NCI-H1694 (cell line): ENCODE measurements at regions not wholly inside any gene's neighbourhood (a gene's known extent, or its start where the extent isn't known, plus 50 kb on each side); places are given as distances from the start of the nearest gene placed in this dataset.
"Not testable (repeated sequence)": the region's sequence is repeated elsewhere in the genome, so short reads cannot be mapped to it uniquely, and the experiment has no call there.

Experiments used
- DNase-seq: peaks from one replicate; lab custom pipeline; 2025; lab: John Stamatoyannopoulos, UW

DNA sequence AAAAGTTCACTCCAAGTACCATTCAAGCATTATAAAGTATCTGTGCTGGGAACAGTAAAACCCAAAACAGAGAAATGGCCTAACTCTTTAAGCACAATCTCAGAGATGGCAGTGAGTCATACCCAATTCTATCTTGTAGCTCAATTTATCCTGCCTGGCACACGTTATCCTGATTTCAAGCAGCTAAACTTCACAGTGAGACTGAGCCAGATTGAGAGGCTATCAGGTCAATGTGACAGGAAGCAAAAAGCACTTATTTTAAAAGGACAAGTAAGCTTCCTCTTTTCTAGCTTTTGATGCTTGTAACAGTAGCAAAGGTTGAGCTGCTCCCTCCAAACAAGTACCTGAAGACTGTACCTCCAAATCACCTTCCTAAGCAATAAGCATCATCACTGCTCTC, 324.9 kb downstream of the NAF1 start:
- DNase-seq, result no peak

DNA sequence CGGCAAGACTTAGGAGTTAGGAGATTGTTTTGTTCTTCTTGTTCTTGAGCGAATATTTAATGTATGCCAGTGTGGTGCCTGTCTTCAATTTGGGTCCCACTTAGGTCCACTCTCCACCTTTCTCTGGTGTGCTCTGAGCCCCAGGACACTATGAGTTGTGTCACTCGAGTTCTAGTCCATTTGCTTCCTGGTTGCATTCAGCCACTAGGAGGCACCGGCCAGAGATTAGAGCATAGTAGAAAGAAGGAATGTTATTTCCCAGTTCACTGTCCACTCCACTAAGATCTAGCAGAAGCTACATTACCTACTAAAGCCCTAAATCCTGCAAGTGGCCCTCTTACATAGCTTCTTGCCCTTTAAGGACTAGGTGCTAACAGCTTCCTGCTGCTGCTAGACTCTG, 326.9 kb downstream of the NAF1 start:
- no peak for DNase-seq

DNA sequence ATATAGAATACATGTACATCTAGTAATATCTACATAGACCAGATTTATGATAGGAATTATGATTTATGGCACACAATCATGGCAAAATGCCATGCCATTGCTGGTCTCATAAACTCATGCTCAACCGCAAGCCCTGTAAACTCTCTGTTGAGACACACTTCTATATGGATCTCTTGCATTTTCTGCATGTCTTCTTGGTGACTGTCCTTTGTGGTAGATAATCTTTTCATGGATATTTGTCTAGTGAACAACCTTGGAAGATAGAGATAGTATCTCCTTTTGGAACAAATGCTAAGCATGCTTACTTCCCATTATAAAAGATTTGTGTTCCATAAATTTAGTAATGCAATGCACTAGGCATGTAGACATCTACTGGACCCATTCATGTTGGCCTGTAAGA, 328.0 kb downstream of the NAF1 start:
- DNase-seq, result no peak

DNA sequence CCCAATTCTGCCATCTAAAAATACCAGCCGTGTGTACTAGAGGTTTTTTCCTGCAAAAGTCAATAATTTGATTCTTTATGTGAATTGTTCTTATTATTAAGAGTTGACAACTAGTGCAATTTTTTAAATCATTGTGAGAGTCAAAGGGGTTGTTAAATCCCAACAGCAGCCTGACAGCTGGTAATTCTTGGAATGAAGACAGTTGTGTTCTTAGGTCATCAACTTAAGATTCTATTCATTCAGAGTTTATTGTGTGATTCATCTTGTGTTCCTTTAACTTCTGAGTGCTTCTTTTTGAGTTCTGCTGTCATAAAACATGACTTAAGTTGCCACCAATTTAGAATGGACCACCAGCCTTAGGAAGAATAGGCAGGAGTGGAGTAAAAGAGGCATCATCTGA, 329.0 kb downstream of the NAF1 start:
- DNase-seq, result no peak

DNA sequence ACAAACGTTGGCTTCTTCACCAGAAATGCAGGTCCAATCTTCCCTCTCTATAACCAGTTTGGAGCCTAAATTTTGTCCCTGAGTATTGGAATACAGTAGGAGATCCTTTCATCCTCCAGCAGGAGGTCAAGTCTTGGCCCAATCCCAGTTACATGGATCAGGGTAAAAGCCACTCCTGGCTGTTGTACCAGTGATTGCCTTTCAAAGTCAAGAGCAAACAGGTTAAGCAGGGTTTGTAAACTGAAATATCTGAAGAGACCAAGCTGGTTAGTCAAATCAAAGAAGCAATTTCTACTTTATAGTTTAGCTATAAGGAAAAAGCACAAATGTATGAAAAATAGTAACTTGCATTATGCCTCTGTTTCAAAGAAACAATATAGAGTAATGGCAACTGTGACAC, 329.4 kb downstream of the NAF1 start:
- DNase-seq, result no peak

DNA sequence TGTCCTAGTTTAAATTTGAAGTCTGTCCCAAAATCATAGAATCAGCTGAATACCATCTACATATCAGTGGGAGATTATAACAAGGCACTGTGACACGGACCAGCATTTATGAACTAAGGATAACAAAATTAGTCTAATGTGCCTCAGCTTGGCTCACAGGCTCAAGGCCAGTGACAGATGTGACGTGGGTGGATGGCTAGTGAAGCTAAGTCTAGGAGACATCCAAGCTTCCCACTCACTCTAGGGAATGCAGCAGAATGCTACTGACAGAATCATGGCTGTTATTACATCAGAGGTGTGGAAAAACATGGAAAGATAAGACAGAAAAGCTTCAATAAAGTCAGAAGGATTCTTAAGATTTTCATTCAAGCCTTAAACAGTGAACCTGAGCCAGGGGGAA, 329.9 kb downstream of the NAF1 start:
- no peak for DNase-seq

DNA sequence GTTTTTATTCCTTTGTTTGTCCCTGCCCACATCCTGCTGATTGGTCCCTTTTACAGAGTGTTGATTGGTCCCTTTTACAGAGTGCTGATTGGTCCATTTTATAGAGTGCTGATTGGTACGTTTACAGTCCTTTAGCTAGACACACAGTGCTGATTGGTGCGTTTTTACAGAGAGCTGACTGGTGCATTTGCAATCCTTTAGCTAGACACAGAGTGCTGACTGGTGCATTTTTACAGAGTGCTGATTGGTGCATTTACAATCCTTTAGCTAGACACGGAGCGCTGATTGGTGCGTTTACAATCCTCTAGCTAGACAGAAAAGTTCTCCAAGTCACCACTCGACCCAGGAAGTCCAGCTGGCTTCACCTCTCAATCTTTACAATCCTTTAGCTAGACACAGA, 330.4 kb downstream of the NAF1 start:
- not testable (repeated sequence) for DNase-seq

DNA sequence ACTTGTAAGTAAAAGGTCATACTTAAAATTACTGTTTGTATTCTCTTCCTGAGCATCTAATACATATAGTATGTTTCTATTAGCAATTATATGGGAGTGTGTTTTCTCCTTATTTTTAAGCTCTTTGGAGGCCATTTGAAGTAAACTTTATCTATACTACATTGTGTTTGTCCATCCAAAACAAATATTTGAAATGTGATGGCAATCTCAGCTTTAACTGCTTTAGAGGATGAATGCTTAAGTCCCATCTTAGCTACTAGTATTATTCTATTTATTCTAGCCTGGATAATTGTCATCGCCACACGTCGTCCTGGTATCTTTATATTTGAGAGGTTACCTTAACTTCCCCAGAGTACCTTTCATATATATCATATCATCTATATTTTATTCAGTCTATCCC, 335.8 kb downstream of the NAF1 start:
- DNase-seq, result no peak

DNA sequence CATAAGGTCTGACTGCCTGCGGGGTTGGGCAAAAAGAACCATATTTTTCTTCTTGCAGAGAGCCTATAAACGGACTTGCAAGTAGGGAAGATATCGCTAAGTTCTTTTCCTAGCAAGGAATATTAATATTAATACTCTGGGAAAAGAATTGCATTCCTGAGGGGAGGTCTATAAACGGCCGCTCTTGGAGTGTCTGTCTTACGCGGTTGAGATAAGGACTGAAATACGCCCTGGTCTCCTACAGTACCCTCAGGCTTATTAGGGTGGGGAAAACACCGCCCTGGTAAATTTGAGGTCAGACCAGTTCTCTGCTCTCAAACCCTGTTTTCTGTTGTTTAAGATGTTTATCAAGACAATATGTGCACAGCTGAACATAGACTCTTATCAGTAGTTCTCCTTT, 349.3 kb downstream of the NAF1 start:
- not testable (repeated sequence) for DNase-seq

DNA sequence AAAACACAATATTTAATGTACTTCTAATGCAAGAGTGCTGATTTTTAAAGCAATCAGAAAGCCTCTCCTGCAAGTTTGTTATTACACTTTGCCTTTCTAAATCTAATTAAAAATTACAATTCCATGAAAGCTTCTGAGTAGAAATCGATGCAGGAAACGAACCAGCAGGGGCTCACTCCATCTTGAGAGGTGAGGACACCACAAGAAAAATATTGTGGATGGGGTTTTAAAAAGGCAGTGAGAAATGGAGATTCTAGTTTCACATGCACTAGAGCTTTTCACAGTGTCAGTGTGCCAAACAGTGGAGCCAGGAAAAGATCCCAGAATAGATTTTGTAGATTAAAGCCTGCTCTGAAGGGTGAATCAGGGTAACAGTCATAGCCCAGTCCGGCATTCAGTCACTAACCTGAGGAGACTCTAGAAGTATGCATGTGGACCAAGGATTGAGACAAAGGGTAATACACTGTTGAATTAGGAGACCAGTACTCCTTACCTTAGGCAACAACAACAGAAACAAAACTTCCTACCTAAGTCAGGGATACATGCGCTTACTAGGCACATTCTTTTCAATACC, 362.3 kb downstream of the NAF1 start:
- no peak for DNase-seq

DNA sequence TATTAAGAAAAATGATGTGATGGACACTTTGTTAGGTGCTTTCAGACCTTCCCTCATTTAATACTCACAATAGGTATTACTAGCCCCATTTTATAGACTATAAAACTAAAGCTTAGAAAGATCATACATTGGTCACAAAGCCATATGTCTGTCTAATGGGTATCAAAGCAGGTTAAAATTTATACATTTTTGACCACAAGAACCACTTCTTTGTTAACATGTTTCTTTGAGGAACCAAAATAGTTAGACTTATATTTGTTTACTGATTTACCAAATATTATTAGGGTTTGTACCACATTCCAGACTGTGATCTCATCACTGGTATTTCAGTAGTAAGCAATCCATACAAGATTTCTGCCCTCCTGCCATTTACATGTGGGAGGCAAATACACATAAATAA, 363.3 kb downstream of the NAF1 start:
- DNase-seq, result no peak

DNA sequence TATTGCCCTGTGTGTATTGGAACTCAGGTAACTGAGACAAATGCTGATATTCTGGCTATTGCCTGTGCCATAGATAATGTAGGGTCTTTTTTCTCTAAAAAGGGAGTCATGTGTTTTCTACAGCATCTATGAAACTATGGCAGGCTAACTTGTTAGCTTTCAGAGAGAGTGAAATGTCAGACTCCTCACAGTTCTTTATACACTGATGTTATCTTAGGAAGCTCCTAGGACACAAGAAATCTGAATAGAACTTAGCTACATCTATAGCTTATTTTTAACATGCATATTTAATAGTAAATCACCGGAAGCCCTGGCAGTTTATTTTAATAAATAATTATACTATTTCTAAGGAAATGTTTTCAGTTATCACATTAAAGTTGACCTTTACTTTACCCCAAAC, 369.6 kb downstream of the NAF1 start:
- no peak for DNase-seq

DNA sequence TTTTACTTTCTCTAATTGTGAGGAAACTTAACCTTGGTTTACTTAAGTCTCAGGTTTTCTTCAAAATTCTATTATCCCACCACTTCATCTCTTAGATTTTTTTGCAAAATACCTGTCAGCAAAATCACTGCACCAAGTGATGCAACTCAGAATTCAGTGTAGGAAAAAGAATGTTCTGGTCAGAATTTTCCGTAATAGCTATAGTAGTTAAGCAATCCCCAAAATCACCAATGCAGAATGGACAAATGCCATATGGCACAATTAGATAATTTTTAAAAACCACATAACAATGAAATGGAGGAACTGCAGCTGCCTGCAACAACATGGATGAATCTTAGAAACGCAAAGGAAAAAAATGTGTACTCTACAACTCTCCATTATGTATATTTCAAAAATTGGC, 373.1 kb downstream of the NAF1 start:
- no peak for DNase-seq

DNA sequence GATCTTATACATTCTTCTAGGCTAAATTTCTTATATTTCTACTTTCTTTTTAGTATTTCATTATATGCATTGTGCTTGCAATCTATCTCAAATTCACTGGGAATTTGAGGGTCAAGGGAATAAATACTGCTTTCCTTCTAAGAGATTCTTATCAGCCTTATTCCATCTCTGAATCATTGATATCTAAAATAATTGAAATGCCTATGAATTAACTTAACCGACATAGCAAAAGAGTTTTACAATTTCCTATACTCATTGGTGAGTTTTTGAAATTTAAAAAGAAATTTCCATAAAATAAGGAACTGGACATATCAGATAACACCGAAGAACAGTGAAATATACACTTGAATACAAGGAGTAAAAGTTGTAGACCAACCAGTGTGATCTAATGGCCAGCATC, 373.7 kb downstream of the NAF1 start:
- DNase-seq, result no peak

DNA sequence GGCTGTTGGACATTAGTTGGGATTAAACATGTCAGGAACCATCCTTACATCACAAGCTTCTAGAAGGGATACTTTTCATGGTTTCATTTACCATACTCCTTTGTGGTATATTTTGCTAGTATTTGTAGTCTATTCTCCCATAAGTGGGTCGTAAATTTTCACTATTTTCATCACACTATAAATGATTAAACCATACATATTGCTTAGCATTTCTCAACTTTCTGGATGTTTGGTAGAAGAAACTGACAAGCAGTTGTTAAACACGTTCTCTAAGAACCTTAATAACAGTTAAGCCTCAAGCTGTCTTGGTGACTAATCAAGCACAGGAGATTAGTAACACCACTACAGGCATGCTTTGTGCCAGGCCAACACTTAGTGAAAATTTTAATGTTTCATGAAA, 375.5 kb downstream of the NAF1 start:
- no peak for DNase-seq

DNA sequence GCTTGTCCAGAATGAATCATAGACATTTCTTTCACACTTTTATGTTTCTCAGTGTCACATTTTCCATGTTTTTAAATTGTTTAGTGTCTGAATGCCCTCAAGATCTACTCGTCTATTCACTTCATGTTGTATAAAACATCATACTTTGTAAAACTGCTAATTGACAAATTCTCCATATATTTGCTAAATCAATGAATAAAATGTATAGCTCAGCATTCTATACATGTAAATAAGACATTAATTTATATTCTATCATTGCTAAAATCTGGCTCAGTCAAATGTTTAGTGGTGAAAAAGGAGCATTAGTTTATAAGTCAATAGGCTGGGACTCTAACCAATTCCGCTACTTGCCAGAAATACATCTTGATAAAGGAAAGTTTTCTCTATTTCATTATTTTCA, 379.6 kb downstream of the NAF1 start:
- DNase-seq, result no peak

DNA sequence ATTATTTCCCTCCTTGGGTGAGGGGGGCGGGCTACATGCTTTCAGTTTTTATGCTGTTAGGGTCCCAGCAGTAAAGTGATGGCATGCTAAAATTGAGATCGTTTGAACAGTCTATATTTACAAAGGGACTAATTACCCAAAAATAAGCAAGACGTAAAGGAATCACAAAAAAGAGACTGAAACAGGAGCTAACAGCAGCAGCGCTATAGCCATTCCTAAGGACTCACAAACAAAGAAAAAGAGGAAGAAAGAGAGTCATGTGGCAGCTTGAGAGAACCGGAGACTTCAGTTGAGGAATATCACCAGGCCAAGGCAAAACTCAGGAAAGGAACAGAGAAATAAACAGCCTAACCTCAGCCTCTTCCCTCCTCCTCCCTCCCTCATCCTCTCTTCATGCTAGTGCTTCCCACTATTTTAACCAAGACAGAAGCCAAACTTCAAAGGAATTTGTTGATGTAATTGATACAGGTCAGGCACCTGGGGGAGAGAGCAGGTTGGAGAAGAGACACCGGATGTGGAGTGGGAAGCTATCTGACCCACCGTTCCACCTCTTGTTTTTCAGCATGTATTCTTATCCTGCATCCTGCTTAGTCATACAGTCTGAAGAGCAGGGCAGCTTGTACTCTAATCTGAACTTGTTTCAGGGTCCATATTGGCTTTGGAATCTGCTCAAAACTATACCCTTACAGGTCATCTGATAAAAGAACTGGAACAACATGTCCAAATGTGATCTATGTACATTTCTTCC, 383.7 kb downstream of the NAF1 start:
- DNase-seq, result no peak

DNA sequence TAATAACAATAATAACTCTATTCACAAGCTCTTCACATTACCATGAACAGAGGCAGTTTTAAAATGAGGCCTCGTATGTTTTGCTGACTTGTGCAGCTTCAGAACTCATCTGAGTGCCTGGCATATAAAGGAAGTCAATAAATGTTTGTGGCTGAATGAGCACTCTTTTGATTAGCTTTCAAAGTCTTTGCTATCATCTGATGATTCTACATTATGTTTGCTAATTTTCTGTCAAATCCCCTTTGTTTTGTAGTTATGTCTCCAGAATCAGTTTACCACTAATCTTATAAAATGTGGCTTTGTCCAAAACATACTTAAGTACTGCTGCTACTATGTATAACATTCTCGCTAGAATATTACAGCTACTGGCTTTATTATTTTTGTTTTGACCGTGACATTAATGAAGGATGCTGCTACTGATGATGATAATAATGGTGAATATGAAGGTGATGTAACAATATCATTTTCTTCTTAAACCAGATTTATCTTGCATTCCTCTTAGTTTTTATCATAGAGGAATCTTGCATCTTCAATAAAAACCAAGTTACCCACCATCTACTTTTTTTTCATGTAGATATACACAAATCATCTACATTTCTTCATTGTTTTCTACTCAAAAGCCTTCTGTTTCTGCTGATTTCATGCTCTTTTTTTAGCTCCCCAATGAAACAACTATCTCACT, 384.5 kb downstream of the NAF1 start:
- DNase-seq, result no peak

DNA sequence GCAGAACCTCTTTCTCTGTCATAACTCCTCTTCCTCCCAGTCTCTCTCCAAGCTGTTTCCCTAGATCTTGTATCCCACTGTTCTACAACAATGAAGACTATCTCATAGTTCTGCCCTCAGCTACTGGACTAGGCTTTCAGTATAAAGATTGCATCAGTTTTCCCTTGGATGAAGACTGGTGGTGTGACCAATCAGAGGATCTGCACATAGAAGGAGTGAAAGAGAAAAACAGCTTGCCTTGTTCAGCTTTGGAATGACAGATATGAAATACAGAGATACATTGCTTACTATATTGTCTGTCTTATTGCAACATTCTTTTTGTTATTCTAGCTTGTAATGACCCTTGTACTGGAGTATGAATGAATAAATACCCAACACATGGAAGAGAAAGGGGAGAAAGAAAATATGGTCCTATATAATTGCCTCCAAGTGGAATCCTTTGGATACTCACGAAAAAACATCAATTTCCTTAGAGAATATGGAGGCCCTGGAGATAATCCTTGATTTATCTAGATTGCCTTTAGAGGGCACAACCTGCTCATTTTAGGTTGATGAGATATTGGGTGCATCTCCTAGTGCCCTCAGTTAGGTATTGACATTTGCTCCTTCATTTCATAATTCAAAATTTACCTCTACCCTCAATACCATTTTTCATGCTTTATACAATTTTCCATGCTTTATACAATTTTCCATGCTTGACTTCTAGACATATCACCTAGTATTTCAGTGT, 395.8 kb downstream of the NAF1 start:
- DNase-seq, result no peak

DNA sequence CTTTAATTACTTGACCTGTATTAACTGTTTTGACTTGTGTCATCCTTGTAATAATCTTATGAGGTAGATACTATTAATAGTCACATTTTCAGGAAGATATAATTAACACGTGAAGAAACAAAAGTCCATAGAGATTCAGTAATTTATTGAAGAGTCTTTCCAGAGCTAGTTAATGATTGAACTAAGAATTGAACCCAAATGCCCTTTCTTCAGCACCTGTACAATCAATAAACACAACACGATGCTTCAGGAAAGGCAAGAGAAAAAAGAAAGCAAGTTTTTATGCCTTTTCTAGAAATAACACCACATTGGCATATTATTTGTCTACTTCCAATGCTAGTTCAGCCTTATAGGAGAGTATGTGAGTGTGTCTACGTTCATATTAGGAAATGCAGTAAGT, 399.6 kb downstream of the NAF1 start:
- no peak for DNase-seq

DNA sequence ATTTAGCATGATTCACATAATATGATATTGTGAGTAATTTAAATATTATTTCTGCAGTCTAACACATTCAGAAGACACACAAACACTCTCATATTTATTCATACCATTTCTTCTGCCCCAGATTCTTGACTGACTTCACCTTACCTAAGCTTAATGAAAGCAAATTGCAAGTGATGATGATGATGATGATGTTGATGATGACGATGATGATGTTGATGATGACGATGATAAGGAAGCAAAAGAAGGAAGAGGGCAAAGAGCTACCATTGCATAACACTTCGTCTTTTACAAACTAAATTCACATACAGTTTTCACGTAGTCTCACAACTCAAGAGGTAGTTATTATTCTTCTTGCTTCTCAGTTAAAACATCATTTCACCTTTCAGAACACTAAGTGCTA, 404.7 kb downstream of the NAF1 start:
- DNase-seq, result no peak

DNA sequence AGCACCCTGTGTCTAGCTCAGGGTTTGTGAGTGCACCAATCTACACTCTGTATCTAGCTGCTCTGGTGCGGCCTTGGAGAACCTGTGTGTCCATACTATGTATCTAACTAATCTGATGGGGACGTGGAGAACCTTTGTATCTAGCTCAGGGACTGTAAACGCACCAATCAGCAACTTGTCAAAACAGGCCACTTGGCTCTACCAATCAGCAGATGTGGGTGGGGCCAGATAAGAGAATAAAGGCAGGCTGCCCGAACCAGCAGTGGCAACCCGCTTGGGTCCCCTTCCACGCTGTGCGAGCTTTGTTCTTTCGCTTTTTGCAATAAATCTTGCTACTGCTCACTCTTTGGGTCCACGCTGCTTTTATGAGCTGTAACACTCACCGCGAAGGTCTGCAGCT, 426.5 kb downstream of the NAF1 start:
- not testable (repeated sequence) for DNase-seq

DNA sequence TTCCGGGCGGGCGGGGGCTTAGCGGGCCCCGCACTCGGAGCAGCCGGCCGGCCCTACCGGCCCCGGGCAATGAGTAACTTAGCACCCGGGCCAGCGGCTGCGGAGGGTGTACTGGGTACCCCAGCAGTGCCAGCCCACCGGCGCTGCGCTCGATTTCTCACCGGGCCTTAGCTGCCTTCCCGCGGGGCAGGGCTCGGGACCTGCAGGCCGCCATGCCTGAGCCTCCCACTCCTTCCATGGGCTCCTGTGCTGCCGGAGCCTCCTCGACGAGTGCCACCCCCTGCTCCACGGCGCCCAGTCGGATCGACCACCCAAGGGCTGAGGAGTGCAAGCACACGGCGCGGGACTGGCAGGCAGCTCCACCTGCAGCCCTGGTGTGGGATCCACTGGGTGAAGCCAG, 427.1 kb downstream of the NAF1 start:
- not testable (repeated sequence) for DNase-seq
